ENCODE measurements at regions not wholly inside any gene's neighbourhood (a gene's known extent, or its start where the extent isn't known, plus 50 kb on each side); places are given as distances from the start of the nearest gene placed in this dataset.

DNA sequence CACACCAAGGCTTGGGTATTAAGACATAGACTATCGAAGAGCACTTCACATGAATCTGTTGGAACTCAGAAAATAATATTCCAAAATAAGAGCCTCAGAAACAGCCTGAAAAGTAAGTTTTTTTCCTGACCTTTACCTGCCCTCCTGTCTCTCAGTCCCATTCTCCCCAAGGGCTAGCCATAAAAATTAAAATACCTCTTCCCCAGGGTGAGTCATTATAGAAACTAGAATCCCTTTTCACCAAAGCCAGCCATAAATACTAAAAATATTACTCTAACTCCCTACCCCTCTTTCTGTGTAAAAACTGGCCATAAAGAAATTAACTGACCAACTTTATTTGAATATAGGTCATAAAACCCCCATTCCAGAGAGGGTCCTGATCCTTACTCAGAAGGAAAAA, 87.9 kb upstream of the TMEM106B start:
- Mint-ChIP-seq H3K27me3 (ENCODE audit: insufficient read depth, unreplicated experiment) (no peaks in the 10 kb centered on the region), H3K9me3 (ENCODE audit: unreplicated experiment) (no peaks in the 10 kb centered on the region), H3K4me1 (ENCODE audit: low read depth, unreplicated experiment) (peaks cover 18% of the 10 kb centered on the region), H3K4me3 (ENCODE audit: unreplicated experiment) (no peak overlapping the region), H3K36me3 (ENCODE audit: insufficient read depth, unreplicated experiment) (peaks cover 6% of the 10 kb centered on the region), H3K27ac (ENCODE audit: unreplicated experiment) (peak overlapping the region; percentile 24)
- H3K4me3 ChIP-seq (ENCODE audit: low read depth, low read length): no peak overlapping the region
- no peaks in the 10 kb centered on the region for H3K36me3 ChIP-seq (ENCODE audit: control insufficient read depth, insufficient read depth, low read length)
- BruUV-seq (replicated peaks): no TSS peak
- H3K9me3 ChIP-seq: no peaks in the 10 kb centered on the region
- ChIA-PET POLR2A (no interaction called here), CTCF (no interaction called here)
- intact Hi-C loops (cut with micrococcal nuclease; ENCODE audit: unreplicated experiment): loop anchor here (1.0 kb wide), 1 partner anchor 15 kb away; no protein-coding TSS in a partner anchor
- TF ChIP-seq, protein P1, sequence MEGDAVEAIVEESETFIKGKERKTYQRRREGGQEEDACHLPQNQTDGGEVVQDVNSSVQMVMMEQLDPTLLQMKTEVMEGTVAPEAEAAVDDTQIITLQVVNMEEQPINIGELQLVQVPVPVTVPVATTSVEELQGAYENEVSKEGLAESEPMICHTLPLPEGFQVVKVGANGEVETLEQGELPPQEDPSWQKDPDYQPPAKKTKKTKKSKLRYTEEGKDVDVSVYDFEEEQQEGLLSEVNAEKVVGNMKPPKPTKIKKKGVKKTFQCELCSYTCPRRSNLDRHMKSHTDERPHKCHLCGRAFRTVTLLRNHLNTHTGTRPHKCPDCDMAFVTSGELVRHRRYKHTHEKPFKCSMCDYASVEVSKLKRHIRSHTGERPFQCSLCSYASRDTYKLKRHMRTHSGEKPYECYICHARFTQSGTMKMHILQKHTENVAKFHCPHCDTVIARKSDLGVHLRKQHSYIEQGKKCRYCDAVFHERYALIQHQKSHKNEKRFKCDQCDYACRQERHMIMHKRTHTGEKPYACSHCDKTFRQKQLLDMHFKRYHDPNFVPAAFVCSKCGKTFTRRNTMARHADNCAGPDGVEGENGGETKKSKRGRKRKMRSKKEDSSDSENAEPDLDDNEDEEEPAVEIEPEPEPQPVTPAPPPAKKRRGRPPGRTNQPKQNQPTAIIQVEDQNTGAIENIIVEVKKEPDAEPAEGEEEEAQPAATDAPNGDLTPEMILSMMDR (IDR thresholded peaks at IDR 0.05; ENCODE audit: insufficient read depth in 1 of 2, low read depth in 1 of 2, low read length in 1 of 2, severe bottlenecking in 1 of 2, unreplicated experiment in 1 of 2): no peak
- no peaks in the 10 kb centered on the region for H3K27me3 ChIP-seq (replicated peaks; ENCODE audit: control insufficient read depth, insufficient read depth, low read length)
- peaks cover 22% of the 10 kb centered on the region for H3K4me1 ChIP-seq
- DNase-seq: no peak

DNA sequence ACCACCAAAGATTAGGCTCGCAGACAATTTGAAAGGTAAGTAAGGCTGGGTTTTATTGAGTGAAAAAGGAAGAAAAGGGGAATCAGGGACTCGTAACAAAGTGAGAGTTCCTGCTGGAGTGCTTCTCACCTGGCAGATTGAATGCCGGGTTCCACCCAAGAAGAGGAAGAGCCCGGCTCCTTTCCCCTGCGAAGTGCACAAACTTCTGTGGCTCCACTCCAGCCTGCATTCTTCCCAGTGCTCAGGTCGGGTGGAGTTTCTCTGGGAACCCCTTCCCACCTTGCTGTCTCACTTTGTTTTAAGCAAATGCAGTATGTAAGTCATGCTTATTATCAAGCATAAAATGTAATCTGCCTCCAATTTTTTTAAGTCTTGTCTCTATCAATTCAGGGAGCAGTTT, 87.1 kb upstream of the TMEM106B start:
- Mint-ChIP-seq H3K9me3 (ENCODE audit: unreplicated experiment) (no peaks in the 10 kb centered on the region), H3K27me3 (ENCODE audit: insufficient read depth, unreplicated experiment) (no peaks in the 10 kb centered on the region), H3K4me1 (ENCODE audit: low read depth, unreplicated experiment) (peaks cover 18% of the 10 kb centered on the region), H3K4me3 (ENCODE audit: unreplicated experiment) (no peak overlapping the region), H3K27ac (ENCODE audit: unreplicated experiment) (no peak overlapping the region), H3K36me3 (ENCODE audit: insufficient read depth, unreplicated experiment) (peaks cover 6% of the 10 kb centered on the region)
- ChIA-PET POLR2A (no interaction called here), CTCF (no interaction called here)
- Histone ChIP-seq H3K36me3 (ENCODE audit: control insufficient read depth, insufficient read depth, low read length) (no peaks in the 10 kb centered on the region), H3K4me1 (peaks cover 22% of the 10 kb centered on the region), H3K4me3 (ENCODE audit: low read depth, low read length) (no peak overlapping the region), H3K27me3 (replicated peaks; ENCODE audit: control insufficient read depth, insufficient read depth, low read length) (no peaks in the 10 kb centered on the region), H3K9me3 (no peaks in the 10 kb centered on the region)
- no peak for DNase-seq
- intact Hi-C loops (cut with micrococcal nuclease; ENCODE audit: unreplicated experiment): no loop called here
- no TSS peak for BruUV-seq (replicated peaks)
- TF ChIP-seq, protein P1 (IDR thresholded peaks at IDR 0.05; ENCODE audit: insufficient read depth in 1 of 2, low read depth in 1 of 2, low read length in 1 of 2, severe bottlenecking in 1 of 2, unreplicated experiment in 1 of 2): no peak

DNA sequence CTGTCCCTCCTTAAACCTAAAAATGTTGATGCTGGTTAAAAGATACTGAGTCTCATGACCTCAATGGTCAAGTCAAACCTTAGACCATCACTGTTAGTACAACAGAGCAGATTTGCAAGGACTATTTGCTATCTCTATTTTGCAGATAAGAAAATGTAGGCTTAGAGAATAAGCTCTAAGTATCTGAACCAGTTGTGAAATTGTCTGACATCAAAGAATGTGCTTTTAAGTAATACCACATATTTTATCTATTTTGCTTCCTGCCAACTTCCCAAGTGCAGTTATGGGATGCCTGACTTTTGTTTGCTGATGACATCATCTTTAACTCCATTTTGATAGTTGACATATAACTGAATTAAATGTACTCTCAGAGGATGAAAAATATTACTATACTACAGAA, 83.6 kb upstream of the TMEM106B start:
- Histone ChIP-seq H3K27me3 (replicated peaks; ENCODE audit: control insufficient read depth, insufficient read depth, low read length) (no peaks in the 10 kb centered on the region), H3K4me3 (ENCODE audit: low read depth, low read length) (no peak overlapping the region), H3K9me3 (no peaks in the 10 kb centered on the region), H3K36me3 (ENCODE audit: control insufficient read depth, insufficient read depth, low read length) (no peaks in the 10 kb centered on the region), H3K4me1 (peaks cover 29% of the 10 kb centered on the region)
- H3K27me3 Mint-ChIP-seq (ENCODE audit: insufficient read depth, unreplicated experiment): no peaks in the 10 kb centered on the region
- BruUV-seq (replicated peaks): no TSS peak
- ChIA-PET CTCF (no interaction called here), POLR2A (no interaction called here)
- no peak overlapping the region for H3K4me3 Mint-ChIP-seq (ENCODE audit: unreplicated experiment)
- peaks cover 18% of the 10 kb centered on the region for H3K4me1 Mint-ChIP-seq (ENCODE audit: low read depth, unreplicated experiment)
- DNase-seq: no peak
- no peak overlapping the region for H3K27ac Mint-ChIP-seq (ENCODE audit: unreplicated experiment)
- H3K9me3 Mint-ChIP-seq (ENCODE audit: unreplicated experiment): no peaks in the 10 kb centered on the region
- H3K36me3 Mint-ChIP-seq (ENCODE audit: insufficient read depth, unreplicated experiment): peaks cover 5% of the 10 kb centered on the region
- TF ChIP-seq, protein P1 (IDR thresholded peaks at IDR 0.05; ENCODE audit: insufficient read depth in 1 of 2, low read depth in 1 of 2, low read length in 1 of 2, severe bottlenecking in 1 of 2, unreplicated experiment in 1 of 2): no peak
- intact Hi-C loops (cut with micrococcal nuclease; ENCODE audit: unreplicated experiment): loop anchor here (1.0 to 2.0 kb wide), 2 partner anchors 19 to 83 kb away; partner anchors contain the start of gene TMEM106B

Measured in Caco-2 (cell line).